Tibial nerve (tissue), 3 donors: ENCODE measurements at regions not wholly inside any gene's neighbourhood (a gene's known extent, or its start where the extent isn't known, plus 50 kb on each side); places are given as distances from the start of the nearest gene placed in this dataset.

ENCODE experiments used
- EP300 ChIP-seq, 2 donors: sonication (generic); formaldehyde crosslinking; IDR thresholded peaks; one replicate each; pipeline ENCODE4 v1.6.1; 2017; ENCODE audit warnings: antibody characterized with exemption in 2 of 2, mild to moderate bottlenecking in 1 of 2
- POLR2A ChIP-seq, 2 donors: fragments of 450-650 bp; IDR thresholded peaks; one replicate each; pipeline ENCODE4 v1.6.1; 2017; ENCODE audit warnings: antibody characterized with exemption in 2 of 2, mild to moderate bottlenecking in 2 of 2, moderate library complexity in 2 of 2

GRCh38 chr4:149045731-149046130 lies 603.5 kb upstream of the NR3C2 start:
- no peak for TF ChIP-seq POLR2A (IDR thresholded peaks at IDR 0.05)
- TF ChIP-seq EP300 (IDR thresholded peaks at IDR 0.05), result no peak
